ENCODE measurements at regions not wholly inside any gene's neighbourhood (a gene's known extent, or its start where the extent isn't known, plus 50 kb on each side); places are given as distances from the start of the nearest gene placed in this dataset.
"Not testable (repeated sequence)": the region's sequence is repeated elsewhere in the genome, so short reads cannot be mapped to it uniquely, and the experiment has no call there.

- Histone ChIP-seq H3K36me3 (ENCODE audit: low read length) (no peaks in the 10 kb centered on the region), H3K9me2 (replicated peaks; ENCODE audit: insufficient read depth, low read length) (no peaks in the 10 kb centered on the region), H3K79me2 (ENCODE audit: insufficient read depth, low read length) (no peaks in the 10 kb centered on the region), H3K27ac (ENCODE audit: low read depth, low read length) (no peak overlapping the region), H3F3A (ENCODE audit: insufficient read depth) (no peaks in the 10 kb centered on the region), H3K27me3 (ENCODE audit: low read length) (no peaks in the 10 kb centered on the region), H3K4me2 (ENCODE audit: low read depth, low read length, poor library complexity, severe bottlenecking) (no peak overlapping the region), H2AFZ (ENCODE audit: low read depth, low read length, severe bottlenecking) (no peak overlapping the region), H3K4me3 (ENCODE audit: insufficient read depth, low read length, poor library complexity, severe bottlenecking) (no peak overlapping the region), H3K9ac (ENCODE audit: low read length) (no peak overlapping the region), H4K20me1 (ENCODE audit: low read depth, low read length) (no peaks in the 10 kb centered on the region), H3K9me3 (ENCODE audit: insufficient read depth, low read length) (no peaks in the 10 kb centered on the region)
- no peak for TF ChIP-seq EZH2phosphoT487 (conservative IDR thresholded peaks at IDR 0.05; ENCODE audit: low read length)
- no peak for TF ChIP-seq CTCF (IDR thresholded peaks at IDR 0.05; ENCODE audit: insufficient read depth, low read length, poor library complexity, severe bottlenecking)
Measured at GRCh38 chr5:135153661-135154060, 119.6 kb upstream of the PITX1 start.

DNA sequence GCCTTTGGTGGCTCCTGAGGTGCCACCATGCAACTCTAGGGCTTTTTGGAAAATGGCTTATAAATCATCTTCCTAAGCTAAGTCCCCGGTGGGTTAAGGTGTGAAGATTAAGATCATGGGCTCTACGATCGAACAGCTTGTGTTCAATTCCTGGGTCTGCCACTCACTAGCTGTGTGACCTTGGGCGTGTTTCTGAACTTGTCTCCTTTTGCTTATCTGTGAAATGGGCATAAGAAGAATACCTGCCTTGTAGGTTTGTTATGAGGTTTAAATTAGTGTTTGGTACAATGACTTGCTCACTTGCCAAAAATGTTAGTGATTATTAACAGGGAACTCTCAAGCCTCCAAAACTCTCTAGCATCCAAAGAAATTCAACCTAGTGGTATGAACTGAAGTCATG, 119.2 kb upstream of the PITX1 start:
- Histone ChIP-seq H3K27ac (ENCODE audit: low read depth, low read length) (no peak overlapping the region), H3K9ac (ENCODE audit: low read length) (no peak overlapping the region), H3K36me3 (ENCODE audit: low read length) (no peaks in the 10 kb centered on the region), H3K27me3 (ENCODE audit: low read length) (no peaks in the 10 kb centered on the region), H3K4me2 (ENCODE audit: low read depth, low read length, poor library complexity, severe bottlenecking) (no peak overlapping the region), H3K79me2 (ENCODE audit: insufficient read depth, low read length) (no peaks in the 10 kb centered on the region), H3F3A (ENCODE audit: insufficient read depth) (no peaks in the 10 kb centered on the region), H4K20me1 (ENCODE audit: low read depth, low read length) (no peaks in the 10 kb centered on the region), H3K4me3 (ENCODE audit: insufficient read depth, low read length, poor library complexity, severe bottlenecking) (no peak overlapping the region), H2AFZ (ENCODE audit: low read depth, low read length, severe bottlenecking) (no peak overlapping the region), H3K9me2 (replicated peaks; ENCODE audit: insufficient read depth, low read length) (no peaks in the 10 kb centered on the region), H3K9me3 (ENCODE audit: insufficient read depth, low read length) (no peaks in the 10 kb centered on the region)
- TF ChIP-seq EZH2phosphoT487 (conservative IDR thresholded peaks at IDR 0.05; ENCODE audit: low read length): no peak
- TF ChIP-seq CTCF (IDR thresholded peaks at IDR 0.05; ENCODE audit: insufficient read depth, low read length, poor library complexity, severe bottlenecking): no peak

DNA sequence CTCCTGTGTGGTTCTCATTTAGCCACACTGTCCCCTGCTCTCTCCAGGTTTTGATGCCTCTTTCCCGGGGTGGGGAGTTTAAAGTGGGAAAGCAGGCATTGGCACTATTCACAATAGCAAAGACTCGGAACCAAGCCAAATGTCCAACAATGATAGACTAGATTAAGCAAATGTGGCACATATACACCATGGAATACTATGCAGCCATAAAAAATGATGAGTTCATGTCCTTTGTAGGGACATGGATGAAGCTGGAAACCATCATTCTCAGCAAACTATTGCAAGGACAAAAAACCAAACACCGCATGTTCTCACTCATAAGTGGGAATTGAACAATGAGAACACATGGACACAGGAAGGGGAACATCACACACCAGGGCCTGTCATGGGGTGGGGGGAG, 117.6 kb upstream of the PITX1 start:
- not testable (repeated sequence) for H3K27me3 ChIP-seq (ENCODE audit: low read length); H3K27ac ChIP-seq (ENCODE audit: low read depth, low read length); H2AFZ ChIP-seq (ENCODE audit: low read depth, low read length, severe bottlenecking); H3K4me3 ChIP-seq (ENCODE audit: insufficient read depth, low read length, poor library complexity, severe bottlenecking); H3K79me2 ChIP-seq (ENCODE audit: insufficient read depth, low read length); H3F3A ChIP-seq (ENCODE audit: insufficient read depth); H3K9ac ChIP-seq (ENCODE audit: low read length); H3K36me3 ChIP-seq (ENCODE audit: low read length); H3K9me2 ChIP-seq (replicated peaks; ENCODE audit: insufficient read depth, low read length); H3K4me2 ChIP-seq (ENCODE audit: low read depth, low read length, poor library complexity, severe bottlenecking); H3K9me3 ChIP-seq (ENCODE audit: insufficient read depth, low read length); H4K20me1 ChIP-seq (ENCODE audit: low read depth, low read length)

- H3K27me3 ChIP-seq (ENCODE audit: low read length): no peaks in the 10 kb centered on the region
- no peaks in the 10 kb centered on the region for H3K9me3 ChIP-seq (ENCODE audit: insufficient read depth, low read length)
- no peaks in the 10 kb centered on the region for H3K9me2 ChIP-seq (replicated peaks; ENCODE audit: insufficient read depth, low read length)
- no peak overlapping the region for H3K9ac ChIP-seq (ENCODE audit: low read length)
- no peaks in the 10 kb centered on the region for H3F3A ChIP-seq (ENCODE audit: insufficient read depth)
- no peaks in the 10 kb centered on the region for H3K36me3 ChIP-seq (ENCODE audit: low read length)
- H2AFZ ChIP-seq (ENCODE audit: low read depth, low read length, severe bottlenecking): no peak overlapping the region
- H4K20me1 ChIP-seq (ENCODE audit: low read depth, low read length): no peaks in the 10 kb centered on the region
- H3K4me3 ChIP-seq (ENCODE audit: insufficient read depth, low read length, poor library complexity, severe bottlenecking): no peak overlapping the region
- no peaks in the 10 kb centered on the region for H3K79me2 ChIP-seq (ENCODE audit: insufficient read depth, low read length)
- no peak overlapping the region for H3K4me2 ChIP-seq (ENCODE audit: low read depth, low read length, poor library complexity, severe bottlenecking)
- no peak for TF ChIP-seq CTCF (IDR thresholded peaks at IDR 0.05; ENCODE audit: insufficient read depth, low read length, poor library complexity, severe bottlenecking)
- no peak for TF ChIP-seq EZH2phosphoT487 (conservative IDR thresholded peaks at IDR 0.05; ENCODE audit: low read length)
- no peak overlapping the region for H3K27ac ChIP-seq (ENCODE audit: low read depth, low read length)
Measured at GRCh38 chr5:135151256-135151655, 117.2 kb upstream of the PITX1 start.

Measured in SU-DHL-6 (cell line).